Natural killer cell (primary cell): ENCODE measurements at regions not wholly inside any gene's neighbourhood (a gene's known extent, or its start where the extent isn't known, plus 50 kb on each side); places are given as distances from the start of the nearest gene placed in this dataset.

Experiments
- ATAC-seq, 3 donors: fragments of 150-1000 bp in 2 of 3; fragments of 200-7000 bp in 1 of 3; cut with Tn5 transposase; 1 replicate in 1 of 3; 2 replicates in 2 of 3; pipeline ENCODE4 v1.10.0; 2021; ENCODE audit warnings: mild to moderate bottlenecking in 2 of 3, moderate library complexity in 2 of 3
- DNase-seq, 2 donors: peaks; one replicate each; pipeline versions ENCODE4 v3.0.0 to v3.0.0-alpha.2; 2013 to 2021; ENCODE audit warnings: mixed read lengths in 1 of 2
- H3K27ac ChIP-seq: one replicate; pipeline ENCODE4 v1.5.1; 2013; ENCODE audit warnings: mild to moderate bottlenecking, low read length
- H3K27me3 ChIP-seq: one replicate; pipeline ENCODE4 v1.6.1; 2013; ENCODE audit warnings: low read length; ENCODE audit not compliant: control insufficient read depth, insufficient read depth
- H3K36me3 ChIP-seq: one replicate; pipeline ENCODE4 v1.6.1; 2013; ENCODE audit warnings: low read length; ENCODE audit not compliant: control insufficient read depth, insufficient read depth
- H3K4me1 ChIP-seq: one replicate; pipeline ENCODE4 v1.6.1; 2013; ENCODE audit warnings: low read length; ENCODE audit not compliant: control insufficient read depth, insufficient read depth
- H3K4me3 ChIP-seq: one replicate; pipeline ENCODE4 v1.5.1; 2013; ENCODE audit warnings: low read length
- H3K9me3 ChIP-seq: one replicate; pipeline ENCODE4 v1.6.1; 2013; ENCODE audit warnings: low read length; ENCODE audit not compliant: control insufficient read depth, insufficient read depth
- H3K27ac Mint-ChIP-seq, 2 donors: one replicate each; pipeline ENCODE4 v1.8.0; 2022; ENCODE audit warnings: mild to moderate bottlenecking in 2 of 2, mixed read lengths in 2 of 2, moderate library complexity in 1 of 2
- H3K27me3 Mint-ChIP-seq, 2 donors: one replicate each; pipeline ENCODE4 v1.8.0; 2022; ENCODE audit warnings: low read depth in 2 of 2, mixed read lengths in 2 of 2
- H3K36me3 Mint-ChIP-seq: one replicate; pipeline ENCODE4 v1.8.0; 2022; ENCODE audit warnings: mixed read lengths
- H3K4me1 Mint-ChIP-seq, 2 donors: one replicate each; pipeline ENCODE4 v1.8.0; 2022; ENCODE audit warnings: mixed read lengths in 2 of 2
- H3K4me3 Mint-ChIP-seq: one replicate; pipeline ENCODE4 v1.8.0; 2022; ENCODE audit warnings: mild to moderate bottlenecking, moderate library complexity, mixed read lengths
- H3K9me3 Mint-ChIP-seq, 2 donors: one replicate each; pipeline ENCODE4 v1.8.0; 2022; ENCODE audit warnings: mixed read lengths in 2 of 2
- CTCF ChIP-seq: fragments of 200-600 bp; IDR thresholded peaks from one replicate; pipeline ENCODE4 v1.8.0; 2022; ENCODE audit warnings: antibody characterized with exemption
- WGBS: methylation state at CpG from one replicate; pipeline ENCODE4 v1.1.7; 2013; ENCODE audit warnings: missing lambda C conversion rate; ENCODE audit not compliant: insufficient coverage; 5-methylcytosine and 5-hydroxymethylcytosine counted together
- intact Hi-C: fragments of 100-400 bp; cut with micrococcal nuclease; formaldehyde crosslinking; loops from one replicate; pipeline ENCODE4 v1.14.2; 2022

- no peak overlapping the region for H3K4me3 Mint-ChIP-seq
- TF ChIP-seq CTCF = no peak
- H3K9me3 Mint-ChIP-seq = peaks cover 9 to 12% of the 10 kb centered on the region in 2 donors
- H3K4me1 Mint-ChIP-seq = no peaks in the 10 kb centered on the region
- Histone ChIP-seq H3K4me3 (no peak overlapping the region), H3K27me3 (no peaks in the 10 kb centered on the region), H3K9me3 (no peaks in the 10 kb centered on the region), H3K36me3 (no peaks in the 10 kb centered on the region), H3K27ac (no peak overlapping the region), H3K4me1 (no peaks in the 10 kb centered on the region)
- ATAC-seq (no peak), DNase-seq (no peak)
- WGBS = 82% methylated on average over 2 of the region's 2 CpGs
- H3K27ac Mint-ChIP-seq = no peak overlapping the region
- H3K27me3 Mint-ChIP-seq = no peaks in the 10 kb centered on the region
- intact Hi-C loops = no loop called here
- no peaks in the 10 kb centered on the region for H3K36me3 Mint-ChIP-seq
Observed at GRCh38 chr14:26687301-26687837, 89.5 kb upstream of the NOVA1 start.

GRCh38 chr14:26694521-26694920, 96.7 kb upstream of the NOVA1 start:
- no peaks in the 10 kb centered on the region for H3K9me3 ChIP-seq
- H3K4me1 ChIP-seq = no peaks in the 10 kb centered on the region
- Mint-ChIP-seq H3K9me3 (peaks cover 7 to 12% of the 10 kb centered on the region in 2 donors), H3K27me3 (no peaks in the 10 kb centered on the region), H3K36me3 (peaks cover 4% of the 10 kb centered on the region), H3K4me1 (no peaks in the 10 kb centered on the region), H3K27ac (no peak overlapping the region), H3K4me3 (no peak overlapping the region)
- H3K36me3 ChIP-seq = no peaks in the 10 kb centered on the region
- ATAC-seq (no peak), DNase-seq (no peak)
- no peak overlapping the region for H3K27ac ChIP-seq
- no peak overlapping the region for H3K4me3 ChIP-seq
- no peaks in the 10 kb centered on the region for H3K27me3 ChIP-seq
- TF ChIP-seq CTCF = no peak
- intact Hi-C loops = no loop called here

- ATAC-seq (no peak), DNase-seq (no peak)
- H3K4me3 ChIP-seq = no peak overlapping the region
- no peaks in the 10 kb centered on the region for H3K27me3 Mint-ChIP-seq
- H3K9me3 ChIP-seq = no peaks in the 10 kb centered on the region
- no peaks in the 10 kb centered on the region for H3K36me3 Mint-ChIP-seq
- no peaks in the 10 kb centered on the region for H3K4me1 ChIP-seq
- TF ChIP-seq CTCF = no peak
- peaks cover 10 to 14% of the 10 kb centered on the region in 2 donors for H3K9me3 Mint-ChIP-seq
- intact Hi-C loops = no loop called here
- no peak overlapping the region for H3K27ac ChIP-seq
- H3K4me3 Mint-ChIP-seq = no peak overlapping the region
- H3K27ac Mint-ChIP-seq = no peak overlapping the region
- no peaks in the 10 kb centered on the region for H3K27me3 ChIP-seq
- WGBS = 75% methylated on average over 2 of the region's 4 CpGs
- H3K36me3 ChIP-seq = no peaks in the 10 kb centered on the region
- no peaks in the 10 kb centered on the region for H3K4me1 Mint-ChIP-seq
Observed at GRCh38 chr14:26702721-26703230, 104.9 kb upstream of the NOVA1 start.

GRCh38 chr14:26703686-26704366, 106.0 kb upstream of the NOVA1 start:
- WGBS = 78% methylated on average over 2 of the region's 2 CpGs
- no peaks in the 10 kb centered on the region for H3K27me3 ChIP-seq
- no peak overlapping the region for H3K4me3 ChIP-seq
- TF ChIP-seq CTCF = no peak
- no peaks in the 10 kb centered on the region for H3K4me1 ChIP-seq
- H3K4me3 Mint-ChIP-seq = no peak overlapping the region
- no peaks in the 10 kb centered on the region for H3K9me3 ChIP-seq
- no peaks in the 10 kb centered on the region for H3K36me3 Mint-ChIP-seq
- H3K27ac ChIP-seq = no peak overlapping the region
- peaks cover 10 to 14% of the 10 kb centered on the region in 2 donors for H3K9me3 Mint-ChIP-seq
- DNase-seq (no peak), ATAC-seq (no peak)
- H3K4me1 Mint-ChIP-seq = no peaks in the 10 kb centered on the region
- no peaks in the 10 kb centered on the region for H3K36me3 ChIP-seq
- intact Hi-C loops = no loop called here
- H3K27me3 Mint-ChIP-seq = no peaks in the 10 kb centered on the region
- no peak overlapping the region for H3K27ac Mint-ChIP-seq
